HepG2 (cell line): ENCODE measurements at regions not wholly inside any gene's neighbourhood (a gene's known extent, or its start where the extent isn't known, plus 50 kb on each side); places are given as distances from the start of the nearest gene placed in this dataset.

Source experiments
- CENPT ChIP-seq: sonication (generic); formaldehyde crosslinking; IDR thresholded peaks from 2 replicates; pipeline ENCODE4 v1.8.0; 2022; ENCODE audit warnings: low read depth, mild to moderate bottlenecking, moderate library complexity, missing genetic modification reagents
- ETV6 ChIP-seq: sonication (generic); formaldehyde crosslinking; conservative IDR thresholded peaks from 2 replicates; pipeline ENCODE4 v1.4.0; 2020; ENCODE audit warnings: missing genetic modification reagents
- KAT7 ChIP-seq: IDR thresholded peaks from 2 replicates; pipeline ENCODE4 v1.6.1; 2018; ENCODE audit warnings: borderline replicate concordance, missing compliant biosample characterization
- SMC3 ChIP-seq: IDR thresholded peaks from 2 replicates; pipeline ENCODE4 v1.6.1; 2011; ENCODE audit warnings: low read length, improper control_type of control experiment
- SRF ChIP-seq: IDR thresholded peaks from 2 replicates; pipeline ENCODE4 v1.6.1; 2011; ENCODE audit warnings: mild to moderate bottlenecking, low read depth, low read length, moderate library complexity
- SUZ12 ChIP-seq: fragments of 150-350 bp; IDR thresholded peaks from 2 replicates; pipeline ENCODE4 v1.6.1; 2014; ENCODE audit warnings: low read depth, low read length
- TCF7L2 ChIP-seq: IDR thresholded peaks from 2 replicates; pipeline ENCODE4 v1.6.1; 2011; ENCODE audit warnings: mild to moderate bottlenecking, low read depth, low read length, moderate library complexity
- U2AF2 ChIP-seq: fragments of 200-400 bp; formaldehyde crosslinking; IDR thresholded peaks from 2 replicates; pipeline ENCODE4 v1.6.1; 2017; ENCODE audit warnings: low read depth, mild to moderate bottlenecking, low read length
- ZNF207 ChIP-seq: fragments of 450-650 bp; IDR thresholded peaks from 2 replicates; pipeline ENCODE4 v1.6.1; 2016; ENCODE audit warnings: antibody characterized with exemption, borderline replicate concordance
- ZNF737 ChIP-seq: sonication (generic); formaldehyde crosslinking; IDR thresholded peaks from 2 replicates; pipeline ENCODE4 v1.5.0; 2020; ENCODE audit warnings: missing genetic modification reagents, mild to moderate bottlenecking, borderline replicate concordance
- TF ChIP-seq, protein P1 (sequence below): sonication (generic); formaldehyde crosslinking; IDR thresholded peaks from 2 replicates; pipeline ENCODE4 v1.4.0; 2020; ENCODE audit warnings: low read depth, mild to moderate bottlenecking, missing genetic modification reagents
- TF ChIP-seq, protein P2 (sequence below): sonication (generic); formaldehyde crosslinking; IDR thresholded peaks from 2 replicates; pipeline ENCODE4 v1.8.1; 2023; ENCODE audit warnings: mild to moderate bottlenecking, missing genetic modification reagents, borderline replicate concordance
- TF ChIP-seq, protein P3 (sequence below): sonication (generic); formaldehyde crosslinking; IDR thresholded peaks from 2 replicates; pipeline ENCODE4 v1.5.0; 2020; ENCODE audit warnings: mild to moderate bottlenecking, missing genetic modification reagents, moderate library complexity
- TF ChIP-seq, protein P4 (sequence below): sonication (generic); formaldehyde crosslinking; IDR thresholded peaks from 2 replicates; pipeline ENCODE4 v1.4.0; 2020; ENCODE audit warnings: missing genetic modification reagents

DNA sequence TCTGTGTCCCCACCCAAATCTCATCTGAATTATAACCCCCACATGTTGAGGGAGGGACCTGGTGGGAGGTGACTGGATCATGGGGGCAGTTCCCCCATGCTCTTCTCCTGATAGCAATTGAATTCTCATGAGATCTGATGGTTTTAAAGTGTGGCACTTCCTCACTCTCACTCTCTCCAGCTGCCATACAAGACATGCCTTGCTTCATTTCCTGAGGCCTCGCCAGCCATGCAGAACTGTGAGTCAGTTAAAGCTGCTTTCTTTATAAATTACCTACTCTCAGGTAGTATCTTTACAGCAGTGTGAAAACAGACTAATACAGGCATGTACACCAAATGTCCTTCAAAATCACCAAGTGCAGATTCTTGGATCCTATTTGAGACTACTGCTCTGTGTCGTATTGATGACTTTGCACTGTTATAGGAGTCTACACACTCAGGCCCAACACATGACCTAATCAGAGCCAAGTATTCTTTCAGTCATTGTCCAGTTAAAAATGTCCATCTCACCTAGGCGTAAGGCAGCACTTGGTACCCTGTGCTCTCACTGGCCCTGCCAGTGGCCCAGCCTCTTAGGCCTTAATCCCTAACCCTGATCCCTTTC is 52.8 kb upstream of the UST start:
- TF ChIP-seq SUZ12: no peak
- TF ChIP-seq, protein P1, sequence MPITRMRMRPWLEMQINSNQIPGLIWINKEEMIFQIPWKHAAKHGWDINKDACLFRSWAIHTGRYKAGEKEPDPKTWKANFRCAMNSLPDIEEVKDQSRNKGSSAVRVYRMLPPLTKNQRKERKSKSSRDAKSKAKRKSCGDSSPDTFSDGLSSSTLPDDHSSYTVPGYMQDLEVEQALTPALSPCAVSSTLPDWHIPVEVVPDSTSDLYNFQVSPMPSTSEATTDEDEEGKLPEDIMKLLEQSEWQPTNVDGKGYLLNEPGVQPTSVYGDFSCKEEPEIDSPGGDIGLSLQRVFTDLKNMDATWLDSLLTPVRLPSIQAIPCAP (CRISPR knock-in tag): no peak
- TF ChIP-seq, protein P2, sequence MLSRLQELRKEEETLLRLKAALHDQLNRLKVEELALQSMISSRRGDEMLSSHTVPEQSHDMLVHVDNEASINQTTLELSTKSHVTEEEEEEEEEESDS (CRISPR knock-in tag): no peak
- TF ChIP-seq ZNF207: no peak
- TF ChIP-seq, protein P3, sequence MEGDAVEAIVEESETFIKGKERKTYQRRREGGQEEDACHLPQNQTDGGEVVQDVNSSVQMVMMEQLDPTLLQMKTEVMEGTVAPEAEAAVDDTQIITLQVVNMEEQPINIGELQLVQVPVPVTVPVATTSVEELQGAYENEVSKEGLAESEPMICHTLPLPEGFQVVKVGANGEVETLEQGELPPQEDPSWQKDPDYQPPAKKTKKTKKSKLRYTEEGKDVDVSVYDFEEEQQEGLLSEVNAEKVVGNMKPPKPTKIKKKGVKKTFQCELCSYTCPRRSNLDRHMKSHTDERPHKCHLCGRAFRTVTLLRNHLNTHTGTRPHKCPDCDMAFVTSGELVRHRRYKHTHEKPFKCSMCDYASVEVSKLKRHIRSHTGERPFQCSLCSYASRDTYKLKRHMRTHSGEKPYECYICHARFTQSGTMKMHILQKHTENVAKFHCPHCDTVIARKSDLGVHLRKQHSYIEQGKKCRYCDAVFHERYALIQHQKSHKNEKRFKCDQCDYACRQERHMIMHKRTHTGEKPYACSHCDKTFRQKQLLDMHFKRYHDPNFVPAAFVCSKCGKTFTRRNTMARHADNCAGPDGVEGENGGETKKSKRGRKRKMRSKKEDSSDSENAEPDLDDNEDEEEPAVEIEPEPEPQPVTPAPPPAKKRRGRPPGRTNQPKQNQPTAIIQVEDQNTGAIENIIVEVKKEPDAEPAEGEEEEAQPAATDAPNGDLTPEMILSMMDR (CRISPR knock-in tag): no peak
- TF ChIP-seq, protein P4, sequence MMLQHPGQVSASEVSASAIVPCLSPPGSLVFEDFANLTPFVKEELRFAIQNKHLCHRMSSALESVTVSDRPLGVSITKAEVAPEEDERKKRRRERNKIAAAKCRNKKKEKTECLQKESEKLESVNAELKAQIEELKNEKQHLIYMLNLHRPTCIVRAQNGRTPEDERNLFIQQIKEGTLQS (CRISPR knock-in tag): no peak
- no peak for TF ChIP-seq CENPT (CRISPR knock-in tag)
- TF ChIP-seq ZNF737 (CRISPR knock-in tag): no peak
- no peak for TF ChIP-seq ETV6 (CRISPR knock-in tag)
- no peak for TF ChIP-seq TCF7L2
- TF ChIP-seq U2AF2: no peak
- no peak for TF ChIP-seq KAT7 (CRISPR knock-in tag)
- no peak for TF ChIP-seq SMC3
- TF ChIP-seq SRF: no peak
